22Rv1 (cell line): ENCODE measurements at regions not wholly inside any gene's neighbourhood (a gene's known extent, or its start where the extent isn't known, plus 50 kb on each side); places are given as distances from the start of the nearest gene placed in this dataset.

Experiments used
- ZFX ChIP-seq: fragments of 450-650 bp; IDR thresholded peaks from 2 replicates; pipeline ENCODE4 v1.6.1; 2017; ENCODE audit warnings: antibody characterized with exemption, borderline replicate concordance
- TF ChIP-seq, protein P1 (sequence below): fragments of 450-650 bp; IDR thresholded peaks from 2 replicates; pipeline ENCODE4 v1.5.1; 2017; ENCODE audit warnings: mild to moderate bottlenecking

DNA sequence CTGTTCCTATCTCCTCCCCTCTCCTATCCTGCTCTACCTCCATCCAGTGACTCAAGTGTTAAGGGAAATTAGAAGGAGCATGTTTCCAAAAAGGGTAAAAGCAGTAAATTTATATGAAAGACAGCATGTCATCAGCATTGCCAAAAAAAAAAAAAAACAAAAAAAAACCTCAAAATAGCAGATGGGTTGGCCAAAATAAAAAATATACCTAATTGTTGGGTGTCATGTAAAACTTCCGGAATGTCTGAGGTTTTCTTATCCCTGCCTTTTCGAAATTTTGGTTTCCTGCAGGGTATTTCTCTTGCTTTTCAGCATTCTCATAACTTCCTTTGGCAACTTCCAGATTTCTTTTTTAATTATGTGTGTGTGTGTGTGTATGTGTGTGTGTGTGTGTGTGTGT, 241.6 kb upstream of the FN1 start:
- TF ChIP-seq, protein P1, sequence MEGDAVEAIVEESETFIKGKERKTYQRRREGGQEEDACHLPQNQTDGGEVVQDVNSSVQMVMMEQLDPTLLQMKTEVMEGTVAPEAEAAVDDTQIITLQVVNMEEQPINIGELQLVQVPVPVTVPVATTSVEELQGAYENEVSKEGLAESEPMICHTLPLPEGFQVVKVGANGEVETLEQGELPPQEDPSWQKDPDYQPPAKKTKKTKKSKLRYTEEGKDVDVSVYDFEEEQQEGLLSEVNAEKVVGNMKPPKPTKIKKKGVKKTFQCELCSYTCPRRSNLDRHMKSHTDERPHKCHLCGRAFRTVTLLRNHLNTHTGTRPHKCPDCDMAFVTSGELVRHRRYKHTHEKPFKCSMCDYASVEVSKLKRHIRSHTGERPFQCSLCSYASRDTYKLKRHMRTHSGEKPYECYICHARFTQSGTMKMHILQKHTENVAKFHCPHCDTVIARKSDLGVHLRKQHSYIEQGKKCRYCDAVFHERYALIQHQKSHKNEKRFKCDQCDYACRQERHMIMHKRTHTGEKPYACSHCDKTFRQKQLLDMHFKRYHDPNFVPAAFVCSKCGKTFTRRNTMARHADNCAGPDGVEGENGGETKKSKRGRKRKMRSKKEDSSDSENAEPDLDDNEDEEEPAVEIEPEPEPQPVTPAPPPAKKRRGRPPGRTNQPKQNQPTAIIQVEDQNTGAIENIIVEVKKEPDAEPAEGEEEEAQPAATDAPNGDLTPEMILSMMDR = no peak
- no peak for TF ChIP-seq ZFX
